ENCODE measurements at regions not wholly inside any gene's neighbourhood (a gene's known extent, or its start where the extent isn't known, plus 50 kb on each side); places are given as distances from the start of the nearest gene placed in this dataset.

- no peak for DNase-seq
- no peak for TF ChIP-seq CTCF (IDR thresholded peaks at IDR 0.05; ENCODE audit: partially characterized antibody, unreplicated experiment)
- Mint-ChIP-seq H3K27ac (ENCODE audit: unreplicated experiment) (no peak overlapping the region), H3K36me3 (ENCODE audit: unreplicated experiment) (no peaks in the 10 kb centered on the region), H3K4me3 (ENCODE audit: unreplicated experiment) (no peak overlapping the region), H3K9me3 (ENCODE audit: unreplicated experiment) (peaks cover 3% of the 10 kb centered on the region), H3K4me1 (ENCODE audit: low read depth, unreplicated experiment) (no peaks in the 10 kb centered on the region), H3K27me3 (ENCODE audit: unreplicated experiment) (no peaks in the 10 kb centered on the region)
These were observed 452.1 kb upstream of the RPS6KA3 start for GRCh38 chrX:20718592-20719380.

- Mint-ChIP-seq H3K27ac (ENCODE audit: unreplicated experiment) (no peak overlapping the region), H3K9me3 (ENCODE audit: unreplicated experiment) (peaks cover 4% of the 10 kb centered on the region), H3K4me3 (ENCODE audit: unreplicated experiment) (no peak overlapping the region), H3K4me1 (ENCODE audit: low read depth, unreplicated experiment) (no peaks in the 10 kb centered on the region), H3K36me3 (ENCODE audit: unreplicated experiment) (no peaks in the 10 kb centered on the region), H3K27me3 (ENCODE audit: unreplicated experiment) (no peaks in the 10 kb centered on the region)
- DNase-seq = no peak
- TF ChIP-seq CTCF (IDR thresholded peaks at IDR 0.05; ENCODE audit: partially characterized antibody, unreplicated experiment) = no peak
These were observed 448.5 kb upstream of the RPS6KA3 start for GRCh38 chrX:20715176-20715575.

GRCh38 chrX:20712811-20713210, 446.1 kb upstream of the RPS6KA3 start:
- Mint-ChIP-seq H3K36me3 (ENCODE audit: unreplicated experiment) (no peaks in the 10 kb centered on the region), H3K27ac (ENCODE audit: unreplicated experiment) (no peak overlapping the region), H3K9me3 (ENCODE audit: unreplicated experiment) (peaks cover 4% of the 10 kb centered on the region), H3K4me3 (ENCODE audit: unreplicated experiment) (no peak overlapping the region), H3K27me3 (ENCODE audit: unreplicated experiment) (no peaks in the 10 kb centered on the region), H3K4me1 (ENCODE audit: low read depth, unreplicated experiment) (no peaks in the 10 kb centered on the region)
- TF ChIP-seq CTCF (IDR thresholded peaks at IDR 0.05; ENCODE audit: partially characterized antibody, unreplicated experiment) = no peak
- no peak for DNase-seq

GRCh38 chrX:20711366-20711765, 444.7 kb upstream of the RPS6KA3 start:
- DNase-seq = no peak
- no peak for TF ChIP-seq CTCF (IDR thresholded peaks at IDR 0.05; ENCODE audit: partially characterized antibody, unreplicated experiment)
- Mint-ChIP-seq H3K9me3 (ENCODE audit: unreplicated experiment) (peaks cover 3% of the 10 kb centered on the region), H3K4me1 (ENCODE audit: low read depth, unreplicated experiment) (no peaks in the 10 kb centered on the region), H3K36me3 (ENCODE audit: unreplicated experiment) (no peaks in the 10 kb centered on the region), H3K4me3 (ENCODE audit: unreplicated experiment) (no peak overlapping the region), H3K27ac (ENCODE audit: unreplicated experiment) (no peak overlapping the region), H3K27me3 (ENCODE audit: unreplicated experiment) (no peaks in the 10 kb centered on the region)

GRCh38 chrX:20693078-20693477, 426.4 kb upstream of the RPS6KA3 start:
- no peaks in the 10 kb centered on the region for H3K9me3 Mint-ChIP-seq (ENCODE audit: unreplicated experiment)
- H3K4me1 Mint-ChIP-seq (ENCODE audit: low read depth, unreplicated experiment) = no peaks in the 10 kb centered on the region
- no peak overlapping the region for H3K27ac Mint-ChIP-seq (ENCODE audit: unreplicated experiment)
- no peak overlapping the region for H3K4me3 Mint-ChIP-seq (ENCODE audit: unreplicated experiment)
- no peaks in the 10 kb centered on the region for H3K27me3 Mint-ChIP-seq (ENCODE audit: unreplicated experiment)
- DNase-seq = no peak
- no peaks in the 10 kb centered on the region for H3K36me3 Mint-ChIP-seq (ENCODE audit: unreplicated experiment)
- no peak for TF ChIP-seq CTCF (IDR thresholded peaks at IDR 0.05; ENCODE audit: partially characterized antibody, unreplicated experiment)
